ENCODE measurements at regions not wholly inside any gene's neighbourhood (a gene's known extent, or its start where the extent isn't known, plus 50 kb on each side); places are given as distances from the start of the nearest gene placed in this dataset.

GRCh38 chr3:193850084-193850619, 257.1 kb downstream of the OPA1 start:
- H2BK120ac ChIP-seq (replicated peaks; ENCODE audit: low read depth, low read length) = no peak overlapping the region
- no peak overlapping the region for H3K56ac ChIP-seq (replicated peaks; ENCODE audit: insufficient read length, low read depth, low read length)
- peaks cover 2 to 3% of the 10 kb centered on the region in 2 experiments; a peak in 1 of 4 replicates for H3K9me3 ChIP-seq (ENCODE audit: insufficient read depth in 2 of 2, low read depth in 1 of 2, low read length in 1 of 2)
- TF ChIP-seq SUZ12 (IDR thresholded peaks at IDR 0.05; ENCODE audit: low read length) (no peak), KDM1A (IDR thresholded peaks at IDR 0.05; ENCODE audit: borderline replicate concordance, low read length) (no peak), CTBP2 (IDR thresholded peaks at IDR 0.05; ENCODE audit: borderline replicate concordance, insufficient read depth, insufficient read length, low read length) (no peak), SIRT6 (IDR thresholded peaks at IDR 0.05; ENCODE audit: low read length) (no peak)
- no peaks in the 10 kb centered on the region for H3K79me1 ChIP-seq (ENCODE audit: low read depth, low read length)
- no peak overlapping the region for H3K4me3 ChIP-seq (ENCODE audit: extremely low read depth in 1 of 4, insufficient read depth in 2 of 4, low read depth in 3 of 4, low read length in 4 of 4)
- no peak overlapping the region for H3K4me2 ChIP-seq (ENCODE audit: insufficient read depth in 1 of 2, low read depth in 2 of 2, low read length in 2 of 2)
- H2AK5ac ChIP-seq (ENCODE audit: low read depth, low read length) = no peak overlapping the region
- peaks cover 0 to 2% (median 0%) of the 10 kb centered on the region in 4 experiments; a peak in 2 of 7 replicates for H3K27me3 ChIP-seq (replicated peaks in 1 of 4; ENCODE audit: control insufficient read depth in 3 of 4, extremely low read depth in 1 of 4, insufficient read depth in 3 of 4, low read length in 3 of 4)
- H4K91ac ChIP-seq (replicated peaks; ENCODE audit: insufficient read length, low read length) = peak overlapping the region; percentile 32
- ChIA-PET POLR2A (ENCODE audit: partially characterized antibody) (no interaction called here), CTCF (ENCODE audit: partially characterized antibody) (interaction anchor here (1.5 kb wide), 1 partner anchor 280 kb away, joined by 4 read pairs; no protein-coding TSS in a partner anchor)
- 0 out of 2 replicates have a peak overlapping the region, but pooled peaks have one; percentile 62 for H2BK15ac ChIP-seq (ENCODE audit: low read length)
- no peak for DNase-seq (ENCODE audit: low read depth in 1 of 2, low spot score in 2 of 2)
- no peaks in the 10 kb centered on the region for H3K79me2 ChIP-seq (ENCODE audit: control insufficient read depth in 1 of 2, insufficient read depth in 2 of 2, low read length in 2 of 2)
- H2AFZ ChIP-seq (ENCODE audit: low read length) = no peak overlapping the region
- H2BK20ac ChIP-seq (ENCODE audit: low read length) = peak overlapping the region; percentile 83; the same call in 1 of the 2 replicates
- WGBS, 2 experiments (ENCODE audit: extremely low coverage in 1 of 2, insufficient coverage in 1 of 2, insufficient read length in 1 of 2, insufficient replicate concordance in 2 of 2, low coverage in 1 of 2, low lambda C conversion rate in 2 of 2, missing lambda C conversion rate in 1 of 2) = 92% methylated on average over 5 of the region's 5 CpGs; no CpG with 5 or more reads in 1 of the 2 experiments
- no peaks in the 10 kb centered on the region for H3K36me3 ChIP-seq (ENCODE audit: control insufficient read depth in 2 of 4, insufficient read depth in 4 of 4, low read length in 3 of 4)
- H3K14ac ChIP-seq (ENCODE audit: insufficient read length) = no peak overlapping the region
- no peak overlapping the region for H3K4ac ChIP-seq (replicated peaks; ENCODE audit: insufficient read length, low read depth, low read length)
- no peaks in the 10 kb centered on the region for H3K23me2 ChIP-seq (ENCODE audit: low read depth, low read length)
- no peak overlapping the region for H3K27ac ChIP-seq (ENCODE audit: low read depth, low read length)
- no peak overlapping the region for H2BK5ac ChIP-seq (ENCODE audit: low read depth, low read length)
- H2BK12ac ChIP-seq (ENCODE audit: low read depth, low read length) = no peak overlapping the region
- no peak for FAIRE-seq
- H4K20me1 ChIP-seq (replicated peaks in 1 of 2; ENCODE audit: control insufficient read depth in 1 of 2, insufficient read depth in 2 of 2, low read length in 2 of 2) = no peaks in the 10 kb centered on the region
- H3K18ac ChIP-seq (ENCODE audit: extremely low read depth, low read length) = 0 out of 2 replicates have a peak overlapping the region, but pooled peaks have one; percentile 21
- no peak overlapping the region for H3K9ac ChIP-seq (replicated peaks in 1 of 4; ENCODE audit: extremely low read depth in 1 of 4, low read depth in 3 of 4, low read length in 3 of 4)
- peaks cover 3 to 8% (median 6%) of the 10 kb centered on the region in 4 experiments; a peak in 5 of 7 replicates for H3K4me1 ChIP-seq (replicated peaks in 1 of 4; ENCODE audit: control insufficient read depth in 3 of 4, insufficient read depth in 4 of 4, low read length in 3 of 4)
- no peak overlapping the region for H3K23ac ChIP-seq (ENCODE audit: insufficient read length)
- no peak overlapping the region for H4K5ac ChIP-seq (ENCODE audit: insufficient read length, low read depth, low read length)
- no peak overlapping the region; the same call in 1 of the 2 replicates for H4K8ac ChIP-seq (ENCODE audit: extremely low read depth, insufficient read depth, low read length)

Measured in H1 (cell line).